ENCODE measurements at regions not wholly inside any gene's neighbourhood (a gene's known extent, or its start where the extent isn't known, plus 50 kb on each side); places are given as distances from the start of the nearest gene placed in this dataset.

GRCh38 chr1:157235307-157235706 lies 97.1 kb upstream of the ETV3 start:
- TF ChIP-seq CTCF (conservative IDR thresholded peaks at IDR 0.05 in 1 of 2, IDR thresholded peaks at IDR 0.05 in 1 of 2; ENCODE audit: low read depth in 1 of 2, low read length in 2 of 2), result no peak
- TF ChIP-seq EZH2 (IDR thresholded peaks at IDR 0.05; ENCODE audit: low read length, missing control alignments), result no peak
- Histone ChIP-seq H3K4me2 (ENCODE audit: extremely low read depth, insufficient read depth, low read length) (no peak overlapping the region), H3K27ac (ENCODE audit: insufficient read depth, low read length) (no peak overlapping the region), H3K4me1 (ENCODE audit: control insufficient read depth, extremely low read depth, insufficient read depth, low read length) (no peaks in the 10 kb centered on the region), H2AFZ (ENCODE audit: low read length) (no peak overlapping the region), H4K20me1 (ENCODE audit: control insufficient read depth, extremely low read depth, insufficient read depth, low read length) (no peaks in the 10 kb centered on the region), H3K36me3 (ENCODE audit: control insufficient read depth, insufficient read depth, low read length) (no peaks in the 10 kb centered on the region), H3K9me3 (ENCODE audit: control insufficient read depth, insufficient read depth, low read depth, low read length) (no peaks in the 10 kb centered on the region), H3K4me3 (replicated peaks in 1 of 4; ENCODE audit: control extremely low read depth in 1 of 4, insufficient read depth in 1 of 4, low read depth in 3 of 4, low read length in 4 of 4) (no peak overlapping the region), H3K9ac (ENCODE audit: insufficient read depth, low read length) (no peak overlapping the region), H3K79me2 (ENCODE audit: control insufficient read depth, insufficient read depth, low read length) (no peaks in the 10 kb centered on the region), H3K27me3 (ENCODE audit: control insufficient read depth, insufficient read depth, low read length) (no peaks in the 10 kb centered on the region)
- DNase-seq (ENCODE audit: low read depth in 2 of 2), result no peak

- DNase-seq (ENCODE audit: low read depth in 2 of 2), result no peak
- H3K9ac ChIP-seq (ENCODE audit: insufficient read depth, low read length), result no peak overlapping the region
- TF ChIP-seq CTCF (conservative IDR thresholded peaks at IDR 0.05 in 1 of 2, IDR thresholded peaks at IDR 0.05 in 1 of 2; ENCODE audit: low read depth in 1 of 2, low read length in 2 of 2) (no peak), EZH2 (IDR thresholded peaks at IDR 0.05; ENCODE audit: low read length, missing control alignments) (no peak)
- no peaks in the 10 kb centered on the region for H3K9me3 ChIP-seq (ENCODE audit: control insufficient read depth, insufficient read depth, low read depth, low read length)
- H3K4me1 ChIP-seq (ENCODE audit: control insufficient read depth, extremely low read depth, insufficient read depth, low read length), result no peaks in the 10 kb centered on the region
- no peak overlapping the region for H2AFZ ChIP-seq (ENCODE audit: low read length)
- H3K27ac ChIP-seq (ENCODE audit: insufficient read depth, low read length), result no peak overlapping the region
- H3K79me2 ChIP-seq (ENCODE audit: control insufficient read depth, insufficient read depth, low read length), result no peaks in the 10 kb centered on the region
- H3K27me3 ChIP-seq (ENCODE audit: control insufficient read depth, insufficient read depth, low read length), result no peaks in the 10 kb centered on the region
- no peaks in the 10 kb centered on the region for H4K20me1 ChIP-seq (ENCODE audit: control insufficient read depth, extremely low read depth, insufficient read depth, low read length)
- H3K4me2 ChIP-seq (ENCODE audit: extremely low read depth, insufficient read depth, low read length), result no peak overlapping the region
- H3K36me3 ChIP-seq (ENCODE audit: control insufficient read depth, insufficient read depth, low read length), result no peaks in the 10 kb centered on the region
- no peak overlapping the region for H3K4me3 ChIP-seq (replicated peaks in 1 of 4; ENCODE audit: control extremely low read depth in 1 of 4, insufficient read depth in 1 of 4, low read depth in 3 of 4, low read length in 4 of 4)
These were observed 96.6 kb upstream of the ETV3 start for GRCh38 chr1:157234705-157235273.

GRCh38 chr1:157233131-157233530 lies 94.9 kb upstream of the ETV3 start:
- DNase-seq (ENCODE audit: low read depth in 2 of 2), result no peak
- Histone ChIP-seq H3K4me3 (replicated peaks in 1 of 4; ENCODE audit: control extremely low read depth in 1 of 4, insufficient read depth in 1 of 4, low read depth in 3 of 4, low read length in 4 of 4) (no peak overlapping the region), H3K9ac (ENCODE audit: insufficient read depth, low read length) (no peak overlapping the region), H3K4me1 (ENCODE audit: control insufficient read depth, extremely low read depth, insufficient read depth, low read length) (no peaks in the 10 kb centered on the region), H3K9me3 (ENCODE audit: control insufficient read depth, insufficient read depth, low read depth, low read length) (no peaks in the 10 kb centered on the region), H4K20me1 (ENCODE audit: control insufficient read depth, extremely low read depth, insufficient read depth, low read length) (no peaks in the 10 kb centered on the region), H3K4me2 (ENCODE audit: extremely low read depth, insufficient read depth, low read length) (no peak overlapping the region), H3K27me3 (ENCODE audit: control insufficient read depth, insufficient read depth, low read length) (no peaks in the 10 kb centered on the region), H2AFZ (ENCODE audit: low read length) (no peak overlapping the region), H3K79me2 (ENCODE audit: control insufficient read depth, insufficient read depth, low read length) (no peaks in the 10 kb centered on the region), H3K36me3 (ENCODE audit: control insufficient read depth, insufficient read depth, low read length) (no peaks in the 10 kb centered on the region), H3K27ac (ENCODE audit: insufficient read depth, low read length) (no peak overlapping the region)
- TF ChIP-seq CTCF (conservative IDR thresholded peaks at IDR 0.05 in 1 of 2, IDR thresholded peaks at IDR 0.05 in 1 of 2; ENCODE audit: low read depth in 1 of 2, low read length in 2 of 2) (no peak), EZH2 (IDR thresholded peaks at IDR 0.05; ENCODE audit: low read length, missing control alignments) (no peak)

Measured in fibroblast of lung (primary cell).